Astrocyte (in vitro differentiated cells and primary cell): ENCODE measurements at regions not wholly inside any gene's neighbourhood (a gene's known extent, or its start where the extent isn't known, plus 50 kb on each side); places are given as distances from the start of the nearest gene placed in this dataset.

ENCODE experiments used
- DNase-seq: peaks from one replicate; pipeline ENCODE4 v3.0.0-alpha.2; 2010; ENCODE audit warnings: low read depth
- FAIRE-seq: peaks from 2 replicates; lab custom pipeline; 2011; peaks lifted over from hg19 to GRCh38; lab: Jason Lieb, UNC
- H2AFZ ChIP-seq: 2 replicates; pipeline ENCODE4 v1.6.0; 2012; ENCODE audit warnings: low read depth, low read length, inconsistent platforms
- H3K27ac ChIP-seq: 2 replicates; pipeline ENCODE4 v1.5.1; 2011; ENCODE audit warnings: low read depth, low read length, inconsistent platforms
- H3K27me3 ChIP-seq: 2 replicates; pipeline ENCODE4 v1.6.0; 2011; ENCODE audit warnings: low read length, inconsistent platforms; ENCODE audit not compliant: insufficient read depth
- H3K36me3 ChIP-seq: 2 replicates; pipeline ENCODE4 v1.5.1; 2011; ENCODE audit warnings: low read length, inconsistent platforms; ENCODE audit not compliant: insufficient read depth
- H3K4me1 ChIP-seq: 2 replicates; pipeline ENCODE4 v1.5.1; 2011; ENCODE audit warnings: low read length, inconsistent platforms; ENCODE audit not compliant: insufficient read depth
- H3K4me2 ChIP-seq: 2 replicates; pipeline ENCODE4 v1.6.0; 2012; ENCODE audit warnings: low read length, inconsistent platforms
- H3K4me3 ChIP-seq: 2 replicates; pipeline ENCODE4 v1.5.1; 2011; ENCODE audit warnings: low read depth, mild to moderate bottlenecking, low read length, inconsistent platforms; ENCODE audit not compliant: insufficient read depth
- H3K79me2 ChIP-seq: 2 replicates; pipeline ENCODE4 v1.6.0; 2012; ENCODE audit warnings: mild to moderate bottlenecking, low read length, inconsistent platforms; ENCODE audit not compliant: insufficient read depth
- H3K9ac ChIP-seq: 2 replicates; pipeline ENCODE4 v1.6.0; 2012; ENCODE audit warnings: mild to moderate bottlenecking, low read length, inconsistent platforms
- H3K9me3 ChIP-seq: 2 replicates; pipeline ENCODE4 v1.5.1; 2012; ENCODE audit warnings: low read depth, mild to moderate bottlenecking, low read length, inconsistent platforms; ENCODE audit not compliant: insufficient read depth
- H4K20me1 ChIP-seq: 2 replicates; pipeline ENCODE4 v1.6.0; 2012; ENCODE audit warnings: low read length, inconsistent platforms; ENCODE audit not compliant: insufficient read depth
- H3K27ac Mint-ChIP-seq: one replicate; pipeline ENCODE4 v1.8.0; 2021; ENCODE audit warnings: mild to moderate bottlenecking, mixed read lengths; ENCODE audit not compliant: unreplicated experiment
- H3K27me3 Mint-ChIP-seq: one replicate; pipeline ENCODE4 v1.8.0; 2021; ENCODE audit warnings: low read depth, mixed read lengths; ENCODE audit not compliant: unreplicated experiment
- H3K36me3 Mint-ChIP-seq: one replicate; pipeline ENCODE4 v1.8.0; 2021; ENCODE audit warnings: low read depth, mixed read lengths; ENCODE audit not compliant: unreplicated experiment
- H3K4me1 Mint-ChIP-seq: one replicate; pipeline ENCODE4 v1.8.0; 2021; ENCODE audit warnings: low read depth, mixed read lengths; ENCODE audit not compliant: unreplicated experiment
- H3K4me3 Mint-ChIP-seq: one replicate; pipeline ENCODE4 v1.8.0; 2021; ENCODE audit warnings: mild to moderate bottlenecking, moderate library complexity, mixed read lengths; ENCODE audit not compliant: unreplicated experiment
- H3K9me3 Mint-ChIP-seq: one replicate; pipeline ENCODE4 v1.8.0; 2021; ENCODE audit warnings: mild to moderate bottlenecking, mixed read lengths; ENCODE audit not compliant: unreplicated experiment
- CTCF ChIP-seq: IDR thresholded peaks from 2 replicates; pipeline ENCODE4 v1.5.1; 2011; ENCODE audit warnings: low read depth, mild to moderate bottlenecking, inconsistent platforms, low read length, moderate library complexity; ENCODE audit not compliant: insufficient read depth
- EZH2 ChIP-seq: IDR thresholded peaks from 2 replicates; pipeline ENCODE4 v1.6.1; 2012; ENCODE audit warnings: mild to moderate bottlenecking, low read length, inconsistent platforms; ENCODE audit not compliant: insufficient read depth

- Mint-ChIP-seq H3K27ac (no peak overlapping the region), H3K27me3 (peaks cover 40% of the 10 kb centered on the region), H3K4me3 (no peak overlapping the region), H3K36me3 (no peaks in the 10 kb centered on the region), H3K9me3 (no peaks in the 10 kb centered on the region), H3K4me1 (peaks cover 4% of the 10 kb centered on the region)
- no peak overlapping the region for H3K4me2 ChIP-seq
- no peak overlapping the region for H3K4me3 ChIP-seq
- no peaks in the 10 kb centered on the region for H3K9me3 ChIP-seq
- TF ChIP-seq CTCF (no peak), EZH2 (no peak)
- no peaks in the 10 kb centered on the region for H3K4me1 ChIP-seq
- H3K36me3 ChIP-seq, result no peaks in the 10 kb centered on the region
- H3K79me2 ChIP-seq, result no peaks in the 10 kb centered on the region
- H3K9ac ChIP-seq, result no peak overlapping the region
- no peak overlapping the region for H2AFZ ChIP-seq
- DNase-seq (no peak), FAIRE-seq (no peak)
- no peaks in the 10 kb centered on the region for H4K20me1 ChIP-seq
- H3K27me3 ChIP-seq, result peaks cover 13% of the 10 kb centered on the region
- no peak overlapping the region for H3K27ac ChIP-seq
Observed at GRCh38 chr20:48401359-48401758, 426.4 kb downstream of the PREX1 start.

DNA sequence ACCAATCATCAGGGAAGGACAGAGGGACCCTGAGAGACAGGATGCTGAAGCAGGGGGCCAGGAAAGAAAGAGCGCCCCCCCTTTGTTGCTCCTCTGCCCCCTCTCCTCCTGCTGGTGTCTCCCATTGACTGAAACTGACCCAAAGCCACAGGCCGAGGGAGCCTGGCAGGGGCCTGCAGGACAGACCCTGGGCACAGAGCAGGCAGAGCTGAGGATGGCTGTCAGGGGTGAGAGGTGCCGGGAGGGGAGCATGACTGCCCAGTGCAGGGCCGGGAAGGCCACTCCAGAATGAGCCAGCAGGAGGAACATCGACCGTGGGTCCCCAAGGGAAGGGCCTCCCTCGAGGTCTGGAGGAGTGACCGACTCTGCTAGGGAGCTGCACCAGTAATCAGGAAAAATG, 427.8 kb downstream of the PREX1 start:
- no peak overlapping the region for H3K27ac Mint-ChIP-seq
- Histone ChIP-seq H3K4me2 (no peak overlapping the region), H4K20me1 (no peaks in the 10 kb centered on the region), H2AFZ (no peak overlapping the region), H3K79me2 (no peaks in the 10 kb centered on the region), H3K4me1 (no peaks in the 10 kb centered on the region), H3K9me3 (no peaks in the 10 kb centered on the region), H3K27ac (no peak overlapping the region), H3K36me3 (no peaks in the 10 kb centered on the region), H3K4me3 (no peak overlapping the region), H3K27me3 (peaks cover 19% of the 10 kb centered on the region), H3K9ac (no peak overlapping the region)
- TF ChIP-seq CTCF (no peak), EZH2 (no peak)
- peaks cover 4% of the 10 kb centered on the region for H3K4me1 Mint-ChIP-seq
- no peak overlapping the region for H3K4me3 Mint-ChIP-seq
- no peak for FAIRE-seq
- H3K27me3 Mint-ChIP-seq, result peaks cover 49% of the 10 kb centered on the region
- peaks cover 2% of the 10 kb centered on the region for H3K9me3 Mint-ChIP-seq
- DNase-seq, result no peak
- peaks cover 2% of the 10 kb centered on the region for H3K36me3 Mint-ChIP-seq

DNA sequence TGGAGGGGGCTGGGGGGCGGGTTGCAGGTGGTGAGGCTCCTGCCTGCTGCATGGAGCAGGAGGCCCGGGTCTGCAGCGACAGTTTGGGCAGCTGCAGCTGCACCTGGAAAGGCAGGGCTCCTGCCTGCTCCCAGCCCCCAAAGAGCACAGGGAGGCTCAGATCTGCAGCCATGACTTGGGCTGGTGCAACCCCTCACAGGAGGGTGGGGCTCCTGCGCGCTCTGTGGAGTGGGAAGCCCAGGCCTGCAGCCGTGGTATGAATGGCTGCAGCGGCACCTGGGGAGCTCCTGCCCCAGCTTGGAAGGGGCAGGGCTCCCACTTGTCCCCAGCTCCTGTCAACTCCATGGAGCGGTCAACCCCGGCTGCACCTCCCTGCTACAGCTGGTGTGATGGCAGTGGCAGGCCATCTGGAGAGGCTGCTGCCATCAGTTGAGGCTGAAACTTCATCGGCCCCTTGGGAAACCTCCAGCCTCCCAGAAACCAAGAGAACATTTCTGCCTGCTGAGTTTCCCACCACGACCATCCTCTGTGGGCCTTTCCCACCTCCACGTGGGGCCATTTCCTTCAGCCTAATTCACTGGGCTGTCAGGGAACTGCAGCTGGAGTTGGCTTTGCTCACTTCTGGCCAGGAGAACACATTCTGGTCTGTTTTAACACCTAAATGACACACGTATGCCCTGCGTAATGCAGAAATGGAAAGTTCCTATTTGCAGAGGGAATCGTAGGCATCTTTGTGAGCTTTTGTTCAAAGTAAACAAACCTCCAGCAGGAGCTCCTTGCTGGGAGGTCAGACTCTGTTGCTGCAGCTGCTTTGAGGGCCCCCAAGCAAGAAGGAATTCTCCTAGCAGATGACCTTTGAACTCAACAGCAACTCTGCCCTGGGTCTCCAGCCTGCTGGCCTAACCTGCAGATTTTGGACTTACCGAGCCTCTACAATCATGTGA, 429.0 kb downstream of the PREX1 start:
- H3K79me2 ChIP-seq, result no peaks in the 10 kb centered on the region
- FAIRE-seq, result no peak
- Mint-ChIP-seq H3K4me1 (peaks cover 4% of the 10 kb centered on the region), H3K27ac (no peak overlapping the region), H3K27me3 (peaks cover 56% of the 10 kb centered on the region), H3K9me3 (peaks cover 2% of the 10 kb centered on the region), H3K4me3 (no peak overlapping the region), H3K36me3 (peaks cover 2% of the 10 kb centered on the region)
- no peak for DNase-seq
- TF ChIP-seq CTCF, result no peak
- no peak for TF ChIP-seq EZH2
- H3K4me3 ChIP-seq, result no peak overlapping the region
- H3K27me3 ChIP-seq, result peaks cover 24% of the 10 kb centered on the region
- H2AFZ ChIP-seq, result no peak overlapping the region
- no peaks in the 10 kb centered on the region for H3K9me3 ChIP-seq
- H3K9ac ChIP-seq, result no peak overlapping the region
- no peaks in the 10 kb centered on the region for H3K4me1 ChIP-seq
- H4K20me1 ChIP-seq, result no peaks in the 10 kb centered on the region
- no peak overlapping the region for H3K4me2 ChIP-seq
- H3K36me3 ChIP-seq, result no peaks in the 10 kb centered on the region
- H3K27ac ChIP-seq, result no peak overlapping the region
